ENCODE measurements at regions not wholly inside any gene's neighbourhood (a gene's known extent, or its start where the extent isn't known, plus 50 kb on each side); places are given as distances from the start of the nearest gene placed in this dataset.

GRCh38 chr3:182116386-182116785 lies 404.7 kb downstream of the SOX2 start:
- Histone ChIP-seq H3K9ac (ENCODE audit: low read length) (no peak overlapping the region), H3K4me1 (ENCODE audit: insufficient read depth, low read length) (no peaks in the 10 kb centered on the region), H3K27ac (ENCODE audit: low read depth, low read length) (no peak overlapping the region), H3K4me3 (ENCODE audit: low read depth in 1 of 2, low read length in 2 of 2) (no peak overlapping the region), H3K9me3 (ENCODE audit: low read length) (no peaks in the 10 kb centered on the region), H3K27me3 (ENCODE audit: control insufficient read depth in 1 of 2, insufficient read depth in 2 of 2, low read length in 2 of 2) (no peaks in the 10 kb centered on the region), H3K36me3 (ENCODE audit: insufficient read depth, low read length) (no peaks in the 10 kb centered on the region)

DNA sequence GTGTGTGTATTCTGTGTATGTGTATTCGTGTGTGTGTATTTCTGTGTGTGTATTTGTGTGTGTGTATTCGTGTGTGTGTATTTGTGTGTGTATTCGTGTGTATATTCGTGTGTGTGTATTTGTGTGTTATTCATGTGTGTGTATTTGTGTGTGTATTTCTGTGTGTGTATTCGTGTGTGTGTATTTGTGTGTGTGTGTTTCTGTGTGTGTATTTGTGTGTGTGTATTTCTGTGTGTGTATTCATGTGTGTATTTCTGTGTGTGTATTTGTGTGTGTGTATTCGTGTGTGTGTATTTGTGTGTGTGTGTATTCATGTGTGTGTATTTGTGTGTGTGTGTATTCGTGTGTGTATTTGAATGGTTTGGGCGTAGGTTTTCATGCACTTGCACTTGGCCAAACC lies 405.4 kb downstream of the SOX2 start:
- Histone ChIP-seq H3K4me3 (ENCODE audit: low read depth in 1 of 2, low read length in 2 of 2) (no peak overlapping the region), H3K9me3 (ENCODE audit: low read length) (no peaks in the 10 kb centered on the region), H3K36me3 (ENCODE audit: insufficient read depth, low read length) (no peaks in the 10 kb centered on the region), H3K9ac (ENCODE audit: low read length) (no peak overlapping the region), H3K4me1 (ENCODE audit: insufficient read depth, low read length) (no peaks in the 10 kb centered on the region), H3K27ac (ENCODE audit: low read depth, low read length) (no peak overlapping the region), H3K27me3 (ENCODE audit: control insufficient read depth in 1 of 2, insufficient read depth in 2 of 2, low read length in 2 of 2) (no peaks in the 10 kb centered on the region)

DNA sequence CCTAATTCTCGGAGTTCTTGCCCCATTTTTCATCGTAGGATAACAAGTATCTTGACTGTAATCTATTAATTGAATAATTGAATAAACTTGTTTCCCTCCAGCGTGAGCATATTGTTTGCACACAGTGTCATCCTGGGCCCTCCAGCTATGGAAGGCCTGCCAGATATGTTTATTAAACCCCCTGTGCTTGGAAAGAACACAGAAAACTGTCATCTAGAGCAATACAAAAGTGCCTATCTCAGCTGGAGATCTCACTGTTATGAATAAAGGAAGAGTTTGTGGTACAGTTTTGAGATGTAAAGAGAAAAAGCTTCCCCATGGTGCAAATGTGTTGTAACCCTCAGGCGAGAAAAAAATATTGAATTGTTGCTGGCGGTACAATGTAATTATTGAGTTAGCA lies 405.9 kb downstream of the SOX2 start:
- Histone ChIP-seq H3K27ac (ENCODE audit: low read depth, low read length) (no peak overlapping the region), H3K36me3 (ENCODE audit: insufficient read depth, low read length) (no peaks in the 10 kb centered on the region), H3K4me3 (ENCODE audit: low read depth in 1 of 2, low read length in 2 of 2) (no peak overlapping the region), H3K9me3 (ENCODE audit: low read length) (no peaks in the 10 kb centered on the region), H3K4me1 (ENCODE audit: insufficient read depth, low read length) (no peaks in the 10 kb centered on the region), H3K27me3 (ENCODE audit: control insufficient read depth in 1 of 2, insufficient read depth in 2 of 2, low read length in 2 of 2) (no peaks in the 10 kb centered on the region), H3K9ac (ENCODE audit: low read length) (no peak overlapping the region)

DNA sequence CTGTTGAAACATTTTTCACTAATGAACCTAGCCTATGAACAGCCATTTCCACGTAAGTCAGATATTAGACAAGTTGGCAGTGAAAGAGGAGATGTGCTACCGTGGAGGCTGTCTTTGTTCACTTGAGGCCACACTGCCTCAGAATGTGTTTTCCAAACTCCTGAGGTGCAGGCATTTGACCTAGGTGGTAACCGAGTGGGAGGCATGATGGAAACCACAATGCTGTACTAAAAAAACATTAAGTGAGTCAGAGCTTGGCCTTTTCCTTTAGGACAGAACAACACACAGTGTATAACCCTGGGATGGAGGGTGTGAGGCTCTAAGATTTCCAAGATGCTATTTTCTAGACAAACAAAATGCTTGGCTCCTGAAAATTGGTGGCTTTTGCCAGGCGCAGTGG lies 406.3 kb downstream of the SOX2 start:
- Histone ChIP-seq H3K4me1 (ENCODE audit: insufficient read depth, low read length) (no peaks in the 10 kb centered on the region), H3K27ac (ENCODE audit: low read depth, low read length) (no peak overlapping the region), H3K9ac (ENCODE audit: low read length) (no peak overlapping the region)

DNA sequence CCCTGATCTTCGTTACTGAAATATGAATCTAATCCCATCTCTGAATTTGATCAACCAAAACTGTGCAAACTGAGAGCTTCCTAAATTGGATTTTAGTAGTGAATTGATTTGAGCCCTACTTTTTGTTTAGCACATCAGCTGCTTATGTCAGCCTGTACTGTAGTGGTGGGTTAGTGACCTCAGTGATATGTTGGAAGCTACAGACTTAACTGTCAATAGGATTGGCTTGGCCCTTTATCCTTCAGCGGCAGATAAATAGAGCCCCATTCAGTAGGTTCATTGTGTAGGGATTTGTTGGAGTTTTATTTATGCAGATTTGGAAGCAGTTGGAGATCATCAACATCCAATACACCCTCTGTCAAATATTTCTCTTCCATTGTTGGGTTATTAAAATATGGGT lies 409.7 kb downstream of the SOX2 start:
- H3K27ac ChIP-seq (ENCODE audit: low read depth, low read length), result no peak overlapping the region
- H3K9me3 ChIP-seq (ENCODE audit: low read length), result no peaks in the 10 kb centered on the region
- no peaks in the 10 kb centered on the region for H3K36me3 ChIP-seq (ENCODE audit: insufficient read depth, low read length)
- H3K4me3 ChIP-seq (ENCODE audit: low read depth in 1 of 2, low read length in 2 of 2), result no peak overlapping the region
- H3K27me3 ChIP-seq (ENCODE audit: control insufficient read depth in 1 of 2, insufficient read depth in 2 of 2, low read length in 2 of 2), result no peaks in the 10 kb centered on the region
- no peak overlapping the region for H3K9ac ChIP-seq (ENCODE audit: low read length)
- no peaks in the 10 kb centered on the region for H3K4me1 ChIP-seq (ENCODE audit: insufficient read depth, low read length)

More for the DNA sequence above, 406.3 kb downstream of the SOX2 start:
- H3K36me3 ChIP-seq (ENCODE audit: insufficient read depth, low read length), result no peaks in the 10 kb centered on the region
- no peaks in the 10 kb centered on the region for H3K27me3 ChIP-seq (ENCODE audit: control insufficient read depth in 1 of 2, insufficient read depth in 2 of 2, low read length in 2 of 2)
- no peak overlapping the region for H3K4me3 ChIP-seq (ENCODE audit: low read depth in 1 of 2, low read length in 2 of 2)
- no peaks in the 10 kb centered on the region for H3K9me3 ChIP-seq (ENCODE audit: low read length)

DNA sequence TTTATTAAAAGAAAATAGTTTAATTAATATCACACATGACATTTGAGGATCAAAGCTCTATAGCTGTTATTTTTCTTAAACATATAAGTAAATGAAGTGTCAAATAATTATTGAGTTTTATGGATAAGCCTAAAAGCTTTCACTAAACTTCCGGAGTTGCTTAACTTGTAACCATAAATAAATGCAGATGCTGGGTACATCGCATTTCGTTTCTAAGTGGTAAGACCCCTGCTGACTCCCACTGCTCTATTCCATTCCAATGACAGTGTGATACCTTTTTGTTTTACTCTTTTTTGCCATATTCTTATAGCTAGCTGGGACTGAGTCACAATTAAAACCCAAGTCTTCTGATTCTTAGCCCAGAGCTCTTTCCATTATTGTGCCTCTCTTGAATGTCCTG lies 411.1 kb downstream of the SOX2 start:
- no peaks in the 10 kb centered on the region for H3K4me1 ChIP-seq (ENCODE audit: insufficient read depth, low read length)
- H3K9ac ChIP-seq (ENCODE audit: low read length), result no peak overlapping the region
- H3K4me3 ChIP-seq (ENCODE audit: low read depth in 1 of 2, low read length in 2 of 2), result no peak overlapping the region
- H3K27me3 ChIP-seq (ENCODE audit: control insufficient read depth in 1 of 2, insufficient read depth in 2 of 2, low read length in 2 of 2), result no peaks in the 10 kb centered on the region
- no peaks in the 10 kb centered on the region for H3K36me3 ChIP-seq (ENCODE audit: insufficient read depth, low read length)
- H3K27ac ChIP-seq (ENCODE audit: low read depth, low read length), result no peak overlapping the region
- no peaks in the 10 kb centered on the region for H3K9me3 ChIP-seq (ENCODE audit: low read length)

GRCh38 chr3:182124187-182124586 lies 412.5 kb downstream of the SOX2 start:
- H3K36me3 ChIP-seq (ENCODE audit: insufficient read depth, low read length), result no peaks in the 10 kb centered on the region
- H3K9ac ChIP-seq (ENCODE audit: low read length), result no peak overlapping the region
- no peaks in the 10 kb centered on the region for H3K27me3 ChIP-seq (ENCODE audit: control insufficient read depth in 1 of 2, insufficient read depth in 2 of 2, low read length in 2 of 2)
- H3K4me1 ChIP-seq (ENCODE audit: insufficient read depth, low read length), result no peaks in the 10 kb centered on the region
- H3K27ac ChIP-seq (ENCODE audit: low read depth, low read length), result no peak overlapping the region
- no peak overlapping the region for H3K4me3 ChIP-seq (ENCODE audit: low read depth in 1 of 2, low read length in 2 of 2)
- no peaks in the 10 kb centered on the region for H3K9me3 ChIP-seq (ENCODE audit: low read length)

GRCh38 chr3:182124716-182125115 lies 413.0 kb downstream of the SOX2 start:
- H3K27me3 ChIP-seq (ENCODE audit: control insufficient read depth in 1 of 2, insufficient read depth in 2 of 2, low read length in 2 of 2), result no peaks in the 10 kb centered on the region
- no peak overlapping the region for H3K9ac ChIP-seq (ENCODE audit: low read length)
- no peaks in the 10 kb centered on the region for H3K9me3 ChIP-seq (ENCODE audit: low read length)
- no peaks in the 10 kb centered on the region for H3K4me1 ChIP-seq (ENCODE audit: insufficient read depth, low read length)
- H3K27ac ChIP-seq (ENCODE audit: low read depth, low read length), result no peak overlapping the region
- no peak overlapping the region for H3K4me3 ChIP-seq (ENCODE audit: low read depth in 1 of 2, low read length in 2 of 2)
- no peaks in the 10 kb centered on the region for H3K36me3 ChIP-seq (ENCODE audit: insufficient read depth, low read length)

DNA sequence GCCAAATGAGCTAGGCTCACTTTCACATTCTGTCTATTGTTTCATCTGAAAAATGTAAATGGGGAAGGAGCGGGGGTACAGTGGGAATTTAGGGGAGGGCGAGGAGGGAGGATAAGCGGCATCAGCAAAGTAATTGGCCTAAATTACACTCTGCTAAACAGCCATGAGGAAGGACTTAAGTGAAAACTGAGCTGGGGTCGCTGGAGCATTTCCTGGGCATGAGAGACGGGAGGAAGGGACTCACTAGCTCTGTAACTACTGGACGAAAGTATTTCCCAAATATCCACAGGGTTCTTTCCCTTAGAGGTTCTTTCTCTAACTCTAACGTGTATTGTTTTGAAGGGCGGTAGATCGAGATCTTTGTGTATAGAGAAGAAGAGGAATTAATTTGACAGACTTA lies 418.0 kb downstream of the SOX2 start:
- Histone ChIP-seq H3K4me1 (ENCODE audit: insufficient read depth, low read length) (no peaks in the 10 kb centered on the region), H3K36me3 (ENCODE audit: insufficient read depth, low read length) (no peaks in the 10 kb centered on the region), H3K9me3 (ENCODE audit: low read length) (no peaks in the 10 kb centered on the region), H3K4me3 (ENCODE audit: low read depth in 1 of 2, low read length in 2 of 2) (no peak overlapping the region), H3K27ac (ENCODE audit: low read depth, low read length) (no peak overlapping the region), H3K27me3 (ENCODE audit: control insufficient read depth in 1 of 2, insufficient read depth in 2 of 2, low read length in 2 of 2) (no peaks in the 10 kb centered on the region), H3K9ac (ENCODE audit: low read length) (no peak overlapping the region)

- Histone ChIP-seq H3K9me3 (ENCODE audit: low read length) (no peaks in the 10 kb centered on the region), H3K9ac (ENCODE audit: low read length) (no peak overlapping the region), H3K4me3 (ENCODE audit: low read depth in 1 of 2, low read length in 2 of 2) (no peak overlapping the region), H3K27ac (ENCODE audit: low read depth, low read length) (no peak overlapping the region), H3K36me3 (ENCODE audit: insufficient read depth, low read length) (no peaks in the 10 kb centered on the region), H3K4me1 (ENCODE audit: insufficient read depth, low read length) (no peaks in the 10 kb centered on the region), H3K27me3 (ENCODE audit: control insufficient read depth in 1 of 2, insufficient read depth in 2 of 2, low read length in 2 of 2) (no peaks in the 10 kb centered on the region)
Measured at GRCh38 chr3:182133752-182134151, 422.0 kb downstream of the SOX2 start.

GRCh38 chr3:182135056-182135455 lies 423.3 kb downstream of the SOX2 start:
- no peaks in the 10 kb centered on the region for H3K4me1 ChIP-seq (ENCODE audit: insufficient read depth, low read length)

DNA sequence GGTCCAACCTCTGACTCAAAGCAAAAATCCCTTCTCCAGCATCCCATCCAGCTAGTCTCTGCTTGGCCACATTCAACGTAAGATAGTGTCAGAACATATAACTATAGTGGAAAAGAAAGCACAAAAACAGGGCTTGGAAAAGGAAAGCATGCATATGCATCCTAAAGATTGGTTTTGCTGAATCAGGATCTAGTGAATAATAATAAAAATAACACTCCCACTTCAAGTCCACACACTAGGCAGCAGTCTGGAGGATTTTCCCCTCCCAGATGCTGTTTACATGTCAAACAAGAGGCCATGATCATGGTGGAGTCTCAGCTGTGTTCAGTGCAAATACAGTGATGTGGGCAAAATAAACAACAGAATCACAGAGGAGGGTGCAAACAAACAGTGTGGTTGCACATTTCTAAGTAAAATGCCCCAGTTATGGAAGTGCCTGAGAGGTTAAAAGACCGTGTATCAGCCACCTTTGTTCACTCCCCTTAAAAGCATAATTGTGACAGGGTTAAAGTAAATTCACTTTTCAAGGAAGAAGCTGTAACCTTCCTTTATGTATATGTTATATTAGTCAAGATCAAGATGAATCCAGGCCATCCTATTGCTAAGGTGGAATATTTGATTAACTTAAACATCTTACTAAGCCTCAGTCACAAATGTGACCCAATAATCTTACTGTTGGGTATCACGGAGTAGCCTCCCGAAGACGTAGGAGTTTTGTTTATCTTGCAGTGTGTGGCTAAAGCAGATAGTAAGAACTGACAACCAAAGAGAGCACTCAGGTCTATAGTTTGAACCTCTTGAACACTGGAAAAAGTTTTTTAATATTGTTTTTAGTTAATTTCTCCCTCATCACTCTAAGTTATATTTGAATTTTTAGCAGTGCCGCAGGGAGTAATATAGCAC lies 424.5 kb downstream of the SOX2 start:
- H3K9me3 ChIP-seq (ENCODE audit: low read length), result no peaks in the 10 kb centered on the region
- H3K27ac ChIP-seq (ENCODE audit: low read depth, low read length), result no peak overlapping the region
- H3K4me1 ChIP-seq (ENCODE audit: insufficient read depth, low read length), result no peaks in the 10 kb centered on the region
- H3K27me3 ChIP-seq (ENCODE audit: control insufficient read depth in 1 of 2, insufficient read depth in 2 of 2, low read length in 2 of 2), result no peaks in the 10 kb centered on the region
- no peak overlapping the region for H3K9ac ChIP-seq (ENCODE audit: low read length)
- H3K4me3 ChIP-seq (ENCODE audit: low read depth in 1 of 2, low read length in 2 of 2), result no peak overlapping the region
- H3K36me3 ChIP-seq (ENCODE audit: insufficient read depth, low read length), result no peaks in the 10 kb centered on the region

More at GRCh38 chr3:182135056-182135455, 423.3 kb downstream of the SOX2 start:
- no peak overlapping the region for H3K9ac ChIP-seq (ENCODE audit: low read length)
- H3K27ac ChIP-seq (ENCODE audit: low read depth, low read length), result no peak overlapping the region
- H3K4me3 ChIP-seq (ENCODE audit: low read depth in 1 of 2, low read length in 2 of 2), result no peak overlapping the region
- no peaks in the 10 kb centered on the region for H3K36me3 ChIP-seq (ENCODE audit: insufficient read depth, low read length)
- no peaks in the 10 kb centered on the region for H3K9me3 ChIP-seq (ENCODE audit: low read length)
- no peaks in the 10 kb centered on the region for H3K27me3 ChIP-seq (ENCODE audit: control insufficient read depth in 1 of 2, insufficient read depth in 2 of 2, low read length in 2 of 2)
